SK-N-SH (cell line): ENCODE measurements at regions not wholly inside any gene's neighbourhood (a gene's known extent, or its start where the extent isn't known, plus 50 kb on each side); places are given as distances from the start of the nearest gene placed in this dataset.

Experiments
- CTCF ChIP-seq: fragments of 200-600 bp; sonication (generic); IDR thresholded peaks from 2 replicates; pipeline ENCODE4 v1.6.1; 2017; ENCODE audit warnings: antibody characterized with exemption, mild to moderate bottlenecking, moderate library complexity
- EZH2phosphoT487 ChIP-seq: fragments of 200-600 bp; sonication (generic); IDR thresholded peaks from 2 replicates; pipeline ENCODE4 v1.6.1; 2017; ENCODE audit warnings: low read depth, mixed run types, mild to moderate bottlenecking, antibody characterized with exemption, moderate library complexity, borderline replicate concordance
- GABPA ChIP-seq: IDR thresholded peaks from 2 replicates; pipeline ENCODE4 v1.4.0; 2012; ENCODE audit warnings: low read depth, mild to moderate bottlenecking
- POLR2AphosphoS5 ChIP-seq: IDR thresholded peaks from 2 replicates; pipeline ENCODE4 v1.6.1; 2012; ENCODE audit warnings: low read depth, low read length
- RCOR1 ChIP-seq: fragments of 150-350 bp; IDR thresholded peaks from 2 replicates; pipeline ENCODE4 v1.6.1; 2017; ENCODE audit warnings: antibody characterized with exemption, low read length
- REST ChIP-seq: IDR thresholded peaks from 2 replicates; pipeline ENCODE4 v1.6.1; 2012; ENCODE audit warnings: mild to moderate bottlenecking, low read depth, low read length, moderate library complexity
- SMC3 ChIP-seq: IDR thresholded peaks from 2 replicates; pipeline ENCODE4 v1.6.1; 2012; ENCODE audit warnings: low read depth, low read length, improper control_type of control experiment
- TCF12 ChIP-seq: IDR thresholded peaks from 2 replicates; pipeline ENCODE4 v1.4.0; 2012
- YY1 ChIP-seq: IDR thresholded peaks from 2 replicates; pipeline ENCODE4 v1.4.0; 2012; ENCODE audit warnings: low read depth, mild to moderate bottlenecking
- TF ChIP-seq, protein P1 (sequence below): IDR thresholded peaks from 2 replicates; pipeline ENCODE4 v1.4.0; 2012; ENCODE audit warnings: low read depth

GRCh38 chr14:71709076-71709475, 223.2 kb upstream of the RGS6 start:
- no peak for TF ChIP-seq YY1
- TF ChIP-seq REST, result no peak
- TF ChIP-seq SMC3, result no peak
- TF ChIP-seq TCF12, result no peak
- no peak for TF ChIP-seq EZH2phosphoT487
- no peak for TF ChIP-seq RCOR1
- TF ChIP-seq, protein P1, sequence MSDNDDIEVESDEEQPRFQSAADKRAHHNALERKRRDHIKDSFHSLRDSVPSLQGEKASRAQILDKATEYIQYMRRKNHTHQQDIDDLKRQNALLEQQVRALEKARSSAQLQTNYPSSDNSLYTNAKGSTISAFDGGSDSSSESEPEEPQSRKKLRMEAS, result no peak
- no peak for TF ChIP-seq CTCF
- no peak for TF ChIP-seq GABPA
- no peak for TF ChIP-seq POLR2AphosphoS5
